IMR-90 (cell line): ENCODE measurements at regions not wholly inside any gene's neighbourhood (a gene's known extent, or its start where the extent isn't known, plus 50 kb on each side); places are given as distances from the start of the nearest gene placed in this dataset.

ENCODE experiments used
- BHLHE40 ChIP-seq: fragments of 150-350 bp; IDR thresholded peaks from 2 replicates; pipeline ENCODE4 v1.6.1; 2016; ENCODE audit warnings: mild to moderate bottlenecking, low read depth, low read length
- FOS ChIP-seq: fragments of 150-350 bp; IDR thresholded peaks from 2 replicates; pipeline ENCODE4 v1.6.1; 2016; ENCODE audit warnings: low read depth, low read length
- MAFK ChIP-seq: IDR thresholded peaks from 2 replicates; pipeline ENCODE4 v1.6.1; 2012; ENCODE audit warnings: low read depth, low read length, improper control_type of control experiment
- POLR2A ChIP-seq: IDR thresholded peaks from 2 replicates; pipeline ENCODE4 v1.6.1; 2012; ENCODE audit warnings: mild to moderate bottlenecking, low read depth, low read length
- RCOR1 ChIP-seq: IDR thresholded peaks from 2 replicates; pipeline ENCODE4 v1.6.1; 2012; ENCODE audit warnings: mild to moderate bottlenecking, low read length, improper control_type of control experiment; ENCODE audit not compliant: insufficient replicate concordance
- TF ChIP-seq, protein P1 (sequence below): fragments of 150-350 bp; IDR thresholded peaks from 2 replicates; pipeline ENCODE4 v1.6.1; 2016; ENCODE audit warnings: low read depth, mild to moderate bottlenecking, low read length, moderate library complexity, borderline replicate concordance
- TF ChIP-seq, protein P2 (sequence below): conservative IDR thresholded peaks from 2 replicates; pipeline ENCODE4 v1.5.1; 2012; ENCODE audit warnings: mild to moderate bottlenecking, low read depth, low read length, improper control_type of control experiment

DNA sequence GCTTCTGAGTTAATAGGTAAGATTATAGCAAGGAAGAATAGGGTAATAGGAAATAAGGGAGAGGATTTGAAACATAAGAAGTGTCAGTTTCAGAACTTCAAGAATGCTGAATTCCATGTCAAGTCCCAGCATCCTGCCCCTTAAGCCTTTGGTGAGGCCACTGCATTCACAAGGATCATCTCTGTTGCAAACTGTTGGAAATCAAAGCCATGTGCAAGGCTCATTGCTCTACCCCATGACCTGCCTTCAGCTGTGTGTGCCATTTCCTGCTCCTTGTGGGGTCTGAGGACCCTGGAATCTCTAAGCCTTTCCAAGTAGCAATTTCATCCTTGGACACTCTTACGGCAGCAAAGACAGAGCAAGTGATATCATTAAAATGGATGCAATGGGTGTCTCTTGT lies 203.0 kb downstream of the CDC5L start:
- TF ChIP-seq POLR2A (no peak), FOS (no peak), BHLHE40 (no peak), MAFK (no peak), RCOR1 (no peak)
- TF ChIP-seq, protein P1, sequence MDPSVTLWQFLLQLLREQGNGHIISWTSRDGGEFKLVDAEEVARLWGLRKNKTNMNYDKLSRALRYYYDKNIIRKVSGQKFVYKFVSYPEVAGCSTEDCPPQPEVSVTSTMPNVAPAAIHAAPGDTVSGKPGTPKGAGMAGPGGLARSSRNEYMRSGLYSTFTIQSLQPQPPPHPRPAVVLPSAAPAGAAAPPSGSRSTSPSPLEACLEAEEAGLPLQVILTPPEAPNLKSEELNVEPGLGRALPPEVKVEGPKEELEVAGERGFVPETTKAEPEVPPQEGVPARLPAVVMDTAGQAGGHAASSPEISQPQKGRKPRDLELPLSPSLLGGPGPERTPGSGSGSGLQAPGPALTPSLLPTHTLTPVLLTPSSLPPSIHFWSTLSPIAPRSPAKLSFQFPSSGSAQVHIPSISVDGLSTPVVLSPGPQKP: no peak
- TF ChIP-seq, protein P2, sequence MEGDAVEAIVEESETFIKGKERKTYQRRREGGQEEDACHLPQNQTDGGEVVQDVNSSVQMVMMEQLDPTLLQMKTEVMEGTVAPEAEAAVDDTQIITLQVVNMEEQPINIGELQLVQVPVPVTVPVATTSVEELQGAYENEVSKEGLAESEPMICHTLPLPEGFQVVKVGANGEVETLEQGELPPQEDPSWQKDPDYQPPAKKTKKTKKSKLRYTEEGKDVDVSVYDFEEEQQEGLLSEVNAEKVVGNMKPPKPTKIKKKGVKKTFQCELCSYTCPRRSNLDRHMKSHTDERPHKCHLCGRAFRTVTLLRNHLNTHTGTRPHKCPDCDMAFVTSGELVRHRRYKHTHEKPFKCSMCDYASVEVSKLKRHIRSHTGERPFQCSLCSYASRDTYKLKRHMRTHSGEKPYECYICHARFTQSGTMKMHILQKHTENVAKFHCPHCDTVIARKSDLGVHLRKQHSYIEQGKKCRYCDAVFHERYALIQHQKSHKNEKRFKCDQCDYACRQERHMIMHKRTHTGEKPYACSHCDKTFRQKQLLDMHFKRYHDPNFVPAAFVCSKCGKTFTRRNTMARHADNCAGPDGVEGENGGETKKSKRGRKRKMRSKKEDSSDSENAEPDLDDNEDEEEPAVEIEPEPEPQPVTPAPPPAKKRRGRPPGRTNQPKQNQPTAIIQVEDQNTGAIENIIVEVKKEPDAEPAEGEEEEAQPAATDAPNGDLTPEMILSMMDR: no peak
